ENCODE measurements at regions not wholly inside any gene's neighbourhood (a gene's known extent, or its start where the extent isn't known, plus 50 kb on each side); places are given as distances from the start of the nearest gene placed in this dataset.

DNA sequence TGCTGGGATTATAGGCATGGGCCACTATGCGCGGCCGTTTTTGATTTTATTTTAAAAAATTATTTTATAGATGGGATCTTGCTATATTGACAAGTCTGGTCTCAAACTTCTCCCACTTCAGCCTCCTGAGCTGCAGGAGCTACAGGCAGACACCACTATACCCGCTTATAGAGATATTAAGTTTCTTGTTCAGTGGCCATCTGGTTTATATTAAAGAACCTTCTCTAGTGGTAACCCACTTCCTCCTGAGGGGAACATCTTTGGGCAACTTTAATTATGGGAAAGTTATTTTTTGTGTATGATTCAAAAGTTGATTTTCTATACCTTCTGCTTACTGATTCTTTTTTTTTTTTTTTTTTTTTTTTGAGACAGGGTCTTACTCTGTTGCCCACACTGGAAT lies 172.7 kb downstream of the KLF5 start:
- CTCF ChIA-PET: no interaction called here
- in situ Hi-C loops (cut with HindIII; ENCODE audit: low pct_unique_long_range_greater_than_20kb, low sequenced_read_pairs) (no loop called here), intact Hi-C loops (cut with micrococcal nuclease; ENCODE audit: unreplicated experiment) (no loop called here)
- no peaks in the 10 kb centered on the region for H3K27me3 ChIP-seq (ENCODE audit: control insufficient read depth, insufficient read depth, low read length)
- ATAC-seq (no peak), DNase-seq (ENCODE audit: low read depth, low spot score) (no peak)
- H3K4me1 ChIP-seq (ENCODE audit: control insufficient read depth, insufficient read depth, low read length): no peaks in the 10 kb centered on the region
- POLR2A ChIA-PET: no interaction called here
- BruUV-seq (replicated peaks): no TSS peak
- no peaks in the 10 kb centered on the region for H3K36me3 ChIP-seq (ENCODE audit: control insufficient read depth, insufficient read depth, low read length)
- no peaks in the 10 kb centered on the region for H3K9me3 ChIP-seq (ENCODE audit: control insufficient read depth, insufficient read depth, low read depth, low read length)
- H3K4me3 ChIP-seq (ENCODE audit: low read depth in 2 of 2, low read length in 2 of 2): no peak overlapping the region
- TF ChIP-seq, protein P1, sequence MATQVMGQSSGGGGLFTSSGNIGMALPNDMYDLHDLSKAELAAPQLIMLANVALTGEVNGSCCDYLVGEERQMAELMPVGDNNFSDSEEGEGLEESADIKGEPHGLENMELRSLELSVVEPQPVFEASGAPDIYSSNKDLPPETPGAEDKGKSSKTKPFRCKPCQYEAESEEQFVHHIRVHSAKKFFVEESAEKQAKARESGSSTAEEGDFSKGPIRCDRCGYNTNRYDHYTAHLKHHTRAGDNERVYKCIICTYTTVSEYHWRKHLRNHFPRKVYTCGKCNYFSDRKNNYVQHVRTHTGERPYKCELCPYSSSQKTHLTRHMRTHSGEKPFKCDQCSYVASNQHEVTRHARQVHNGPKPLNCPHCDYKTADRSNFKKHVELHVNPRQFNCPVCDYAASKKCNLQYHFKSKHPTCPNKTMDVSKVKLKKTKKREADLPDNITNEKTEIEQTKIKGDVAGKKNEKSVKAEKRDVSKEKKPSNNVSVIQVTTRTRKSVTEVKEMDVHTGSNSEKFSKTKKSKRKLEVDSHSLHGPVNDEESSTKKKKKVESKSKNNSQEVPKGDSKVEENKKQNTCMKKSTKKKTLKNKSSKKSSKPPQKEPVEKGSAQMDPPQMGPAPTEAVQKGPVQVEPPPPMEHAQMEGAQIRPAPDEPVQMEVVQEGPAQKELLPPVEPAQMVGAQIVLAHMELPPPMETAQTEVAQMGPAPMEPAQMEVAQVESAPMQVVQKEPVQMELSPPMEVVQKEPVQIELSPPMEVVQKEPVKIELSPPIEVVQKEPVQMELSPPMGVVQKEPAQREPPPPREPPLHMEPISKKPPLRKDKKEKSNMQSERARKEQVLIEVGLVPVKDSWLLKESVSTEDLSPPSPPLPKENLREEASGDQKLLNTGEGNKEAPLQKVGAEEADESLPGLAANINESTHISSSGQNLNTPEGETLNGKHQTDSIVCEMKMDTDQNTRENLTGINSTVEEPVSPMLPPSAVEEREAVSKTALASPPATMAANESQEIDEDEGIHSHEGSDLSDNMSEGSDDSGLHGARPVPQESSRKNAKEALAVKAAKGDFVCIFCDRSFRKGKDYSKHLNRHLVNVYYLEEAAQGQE (IDR thresholded peaks at IDR 0.05; ENCODE audit: insufficient read depth in 1 of 2, low read depth in 2 of 2, low read length in 1 of 2): no peak
- TF ChIP-seq POLR2AphosphoS5 (IDR thresholded peaks at IDR 0.05; ENCODE audit: low read depth, low read length): no peak
- TF ChIP-seq TCF7L2 (IDR thresholded peaks at IDR 0.05; ENCODE audit: low read depth, low read length): no peak
- TF ChIP-seq SIN3A (IDR thresholded peaks at IDR 0.05; ENCODE audit: borderline replicate concordance, insufficient read depth, low read depth, low read length): no peak
- TF ChIP-seq, protein P2, sequence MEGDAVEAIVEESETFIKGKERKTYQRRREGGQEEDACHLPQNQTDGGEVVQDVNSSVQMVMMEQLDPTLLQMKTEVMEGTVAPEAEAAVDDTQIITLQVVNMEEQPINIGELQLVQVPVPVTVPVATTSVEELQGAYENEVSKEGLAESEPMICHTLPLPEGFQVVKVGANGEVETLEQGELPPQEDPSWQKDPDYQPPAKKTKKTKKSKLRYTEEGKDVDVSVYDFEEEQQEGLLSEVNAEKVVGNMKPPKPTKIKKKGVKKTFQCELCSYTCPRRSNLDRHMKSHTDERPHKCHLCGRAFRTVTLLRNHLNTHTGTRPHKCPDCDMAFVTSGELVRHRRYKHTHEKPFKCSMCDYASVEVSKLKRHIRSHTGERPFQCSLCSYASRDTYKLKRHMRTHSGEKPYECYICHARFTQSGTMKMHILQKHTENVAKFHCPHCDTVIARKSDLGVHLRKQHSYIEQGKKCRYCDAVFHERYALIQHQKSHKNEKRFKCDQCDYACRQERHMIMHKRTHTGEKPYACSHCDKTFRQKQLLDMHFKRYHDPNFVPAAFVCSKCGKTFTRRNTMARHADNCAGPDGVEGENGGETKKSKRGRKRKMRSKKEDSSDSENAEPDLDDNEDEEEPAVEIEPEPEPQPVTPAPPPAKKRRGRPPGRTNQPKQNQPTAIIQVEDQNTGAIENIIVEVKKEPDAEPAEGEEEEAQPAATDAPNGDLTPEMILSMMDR (IDR thresholded peaks at IDR 0.05): no peak
- no peak overlapping the region for H3K27ac ChIP-seq (ENCODE audit: low read length)

DNA sequence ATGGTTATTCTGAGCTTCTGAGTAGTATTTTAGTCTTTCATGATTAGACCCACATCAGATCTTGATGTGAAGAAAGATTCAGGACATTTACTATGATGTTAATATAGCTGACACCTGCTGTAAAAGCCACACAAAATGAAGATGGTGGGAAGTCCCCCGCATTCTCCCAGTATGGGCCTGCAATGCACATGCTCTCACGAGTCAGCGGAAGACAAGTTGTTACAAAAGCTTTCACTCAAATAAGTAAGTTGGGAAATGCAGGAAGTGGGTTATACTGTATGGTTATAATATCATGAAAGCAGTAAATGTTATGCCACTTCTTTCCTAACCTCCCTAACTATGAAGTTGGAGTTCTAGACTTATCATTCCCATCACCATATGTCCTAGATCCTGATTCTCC lies 171.9 kb downstream of the KLF5 start:
- no peaks in the 10 kb centered on the region for H3K27me3 ChIP-seq (ENCODE audit: control insufficient read depth, insufficient read depth, low read length)
- TF ChIP-seq SIN3A (IDR thresholded peaks at IDR 0.05; ENCODE audit: borderline replicate concordance, insufficient read depth, low read depth, low read length) (no peak), TCF7L2 (IDR thresholded peaks at IDR 0.05; ENCODE audit: low read depth, low read length) (no peak), POLR2AphosphoS5 (IDR thresholded peaks at IDR 0.05; ENCODE audit: low read depth, low read length) (no peak)
- TF ChIP-seq, protein P1 (IDR thresholded peaks at IDR 0.05; ENCODE audit: insufficient read depth in 1 of 2, low read depth in 2 of 2, low read length in 1 of 2): no peak
- TF ChIP-seq, protein P2 (IDR thresholded peaks at IDR 0.05): no peak
- ChIA-PET POLR2A (interaction anchor here (0.6 kb wide), 1 partner anchor 714 kb away, joined by 3 read pairs; no protein-coding TSS in a partner anchor), CTCF (no interaction called here)
- intact Hi-C loops (cut with micrococcal nuclease; ENCODE audit: unreplicated experiment): no loop called here
- no peaks in the 10 kb centered on the region for H3K36me3 ChIP-seq (ENCODE audit: control insufficient read depth, insufficient read depth, low read length)
- H3K4me3 ChIP-seq (ENCODE audit: low read depth in 2 of 2, low read length in 2 of 2): no peak overlapping the region
- BruUV-seq (replicated peaks): no TSS peak
- in situ Hi-C loops (cut with HindIII; ENCODE audit: low pct_unique_long_range_greater_than_20kb, low sequenced_read_pairs): no loop called here
- DNase-seq (ENCODE audit: low read depth, low spot score) (no peak), ATAC-seq (no peak)
- H3K27ac ChIP-seq (ENCODE audit: low read length): no peak overlapping the region
- no peaks in the 10 kb centered on the region for H3K9me3 ChIP-seq (ENCODE audit: control insufficient read depth, insufficient read depth, low read depth, low read length)
- no peaks in the 10 kb centered on the region for H3K4me1 ChIP-seq (ENCODE audit: control insufficient read depth, insufficient read depth, low read length)
